ENCODE measurements at regions not wholly inside any gene's neighbourhood (a gene's known extent, or its start where the extent isn't known, plus 50 kb on each side); places are given as distances from the start of the nearest gene placed in this dataset.

GRCh38 chr1:238596703-238597102, 706.0 kb upstream of the ZP4 start:
- Mint-ChIP-seq H3K4me3 (ENCODE audit: unreplicated experiment) (no peak overlapping the region), H3K9me3 (ENCODE audit: unreplicated experiment) (no peaks in the 10 kb centered on the region), H3K36me3 (ENCODE audit: insufficient read depth, unreplicated experiment) (no peaks in the 10 kb centered on the region), H3K27ac (ENCODE audit: unreplicated experiment) (no peak overlapping the region), H3K27me3 (ENCODE audit: insufficient read depth, unreplicated experiment) (peaks cover 3% of the 10 kb centered on the region), H3K4me1 (ENCODE audit: low read depth, unreplicated experiment) (no peaks in the 10 kb centered on the region)
- no peaks in the 10 kb centered on the region for H3K36me3 ChIP-seq (ENCODE audit: control insufficient read depth, insufficient read depth, low read length)
- ChIA-PET POLR2A (no interaction called here), CTCF (no interaction called here)
- no TSS peak for BruUV-seq (replicated peaks)
- no peak for DNase-seq
- intact Hi-C loops (cut with micrococcal nuclease; ENCODE audit: unreplicated experiment), result no loop called here
- no peaks in the 10 kb centered on the region for H3K9me3 ChIP-seq
- H3K4me1 ChIP-seq, result no peaks in the 10 kb centered on the region
- H3K27me3 ChIP-seq (replicated peaks; ENCODE audit: control insufficient read depth, insufficient read depth, low read length), result no peaks in the 10 kb centered on the region
- no peak for TF ChIP-seq CTCF (IDR thresholded peaks at IDR 0.05; ENCODE audit: insufficient read depth in 1 of 2, low read depth in 1 of 2, low read length in 1 of 2, severe bottlenecking in 1 of 2, unreplicated experiment in 1 of 2)
- H3K4me3 ChIP-seq (ENCODE audit: low read depth, low read length), result no peak overlapping the region

GRCh38 chr1:238592621-238593020, 701.9 kb upstream of the ZP4 start:
- intact Hi-C loops (cut with micrococcal nuclease; ENCODE audit: unreplicated experiment), result no loop called here
- ChIA-PET CTCF (no interaction called here), POLR2A (no interaction called here)
- H3K27ac Mint-ChIP-seq (ENCODE audit: unreplicated experiment), result no peak overlapping the region
- no peak overlapping the region for H3K4me3 Mint-ChIP-seq (ENCODE audit: unreplicated experiment)
- no peaks in the 10 kb centered on the region for H3K27me3 ChIP-seq (replicated peaks; ENCODE audit: control insufficient read depth, insufficient read depth, low read length)
- TF ChIP-seq CTCF (IDR thresholded peaks at IDR 0.05; ENCODE audit: insufficient read depth in 1 of 2, low read depth in 1 of 2, low read length in 1 of 2, severe bottlenecking in 1 of 2, unreplicated experiment in 1 of 2), result no peak
- DNase-seq, result no peak
- BruUV-seq (replicated peaks), result no TSS peak
- peaks cover 7% of the 10 kb centered on the region; the same call in 1 of the 2 replicates for H3K4me1 ChIP-seq
- H3K36me3 ChIP-seq (ENCODE audit: control insufficient read depth, insufficient read depth, low read length), result no peaks in the 10 kb centered on the region
- no peaks in the 10 kb centered on the region for H3K4me1 Mint-ChIP-seq (ENCODE audit: low read depth, unreplicated experiment)
- no peaks in the 10 kb centered on the region for H3K9me3 ChIP-seq
- no peaks in the 10 kb centered on the region for H3K36me3 Mint-ChIP-seq (ENCODE audit: insufficient read depth, unreplicated experiment)
- H3K9me3 Mint-ChIP-seq (ENCODE audit: unreplicated experiment), result no peaks in the 10 kb centered on the region
- H3K27me3 Mint-ChIP-seq (ENCODE audit: insufficient read depth, unreplicated experiment), result no peaks in the 10 kb centered on the region
- no peak overlapping the region for H3K4me3 ChIP-seq (ENCODE audit: low read depth, low read length)

GRCh38 chr1:238589843-238590435, 699.2 kb upstream of the ZP4 start:
- no peaks in the 10 kb centered on the region for H3K9me3 ChIP-seq
- no peaks in the 10 kb centered on the region for H3K27me3 Mint-ChIP-seq (ENCODE audit: insufficient read depth, unreplicated experiment)
- H3K4me1 ChIP-seq, result peaks cover 10% of the 10 kb centered on the region; the same call in 1 of the 2 replicates
- ChIA-PET CTCF (no interaction called here), POLR2A (no interaction called here)
- H3K4me1 Mint-ChIP-seq (ENCODE audit: low read depth, unreplicated experiment), result no peaks in the 10 kb centered on the region
- no peak for TF ChIP-seq CTCF (IDR thresholded peaks at IDR 0.05; ENCODE audit: insufficient read depth in 1 of 2, low read depth in 1 of 2, low read length in 1 of 2, severe bottlenecking in 1 of 2, unreplicated experiment in 1 of 2)
- no peak overlapping the region for H3K4me3 Mint-ChIP-seq (ENCODE audit: unreplicated experiment)
- no peaks in the 10 kb centered on the region for H3K9me3 Mint-ChIP-seq (ENCODE audit: unreplicated experiment)
- no peak overlapping the region for H3K4me3 ChIP-seq (ENCODE audit: low read depth, low read length)
- DNase-seq, result no peak
- intact Hi-C loops (cut with micrococcal nuclease; ENCODE audit: unreplicated experiment), result no loop called here
- H3K27ac Mint-ChIP-seq (ENCODE audit: unreplicated experiment), result no peak overlapping the region
- BruUV-seq (replicated peaks), result no TSS peak
- no peaks in the 10 kb centered on the region for H3K36me3 ChIP-seq (ENCODE audit: control insufficient read depth, insufficient read depth, low read length)
- no peaks in the 10 kb centered on the region for H3K27me3 ChIP-seq (replicated peaks; ENCODE audit: control insufficient read depth, insufficient read depth, low read length)
- no peaks in the 10 kb centered on the region for H3K36me3 Mint-ChIP-seq (ENCODE audit: insufficient read depth, unreplicated experiment)

Data from Caco-2 (cell line).